GM21360 (cell line): ENCODE measurements at regions not wholly inside any gene's neighbourhood (a gene's known extent, or its start where the extent isn't known, plus 50 kb on each side); places are given as distances from the start of the nearest gene placed in this dataset.
A peak's percentile ranks its signal among the peaks of the same experiment; 100 is the strongest.

ENCODE experiments used
- ATAC-seq: cut with Tn5 transposase; IDR thresholded peaks from one replicate; pipeline ENCODE4 v1.9.1; 2021; ENCODE audit warnings: mild to moderate bottlenecking, moderate library complexity; ENCODE audit not compliant: unreplicated experiment

DNA sequence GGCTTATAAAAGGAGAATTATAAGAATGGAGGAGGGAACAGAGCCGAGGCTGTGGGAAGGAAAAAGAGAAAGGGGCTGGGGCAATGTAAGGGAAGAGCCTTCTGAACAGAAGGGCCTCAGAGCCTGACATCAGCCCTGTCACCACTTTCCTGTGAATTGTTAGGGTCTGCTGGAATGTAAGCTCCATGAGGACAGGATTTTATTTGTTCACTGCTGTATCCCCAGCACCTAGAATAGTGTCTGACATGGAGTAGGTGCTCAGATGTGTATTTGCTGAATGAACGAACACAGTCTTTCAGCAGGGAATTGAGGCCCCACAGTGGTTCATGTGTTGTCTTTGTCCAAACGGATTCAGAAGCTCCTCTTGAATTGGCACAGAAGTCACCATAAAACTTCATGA lies 251.5 kb downstream of the OPA1 start:
- no peak for ATAC-seq

GRCh38 chr3:193845144-193845543 lies 252.1 kb downstream of the OPA1 start:
- no peak for ATAC-seq

DNA sequence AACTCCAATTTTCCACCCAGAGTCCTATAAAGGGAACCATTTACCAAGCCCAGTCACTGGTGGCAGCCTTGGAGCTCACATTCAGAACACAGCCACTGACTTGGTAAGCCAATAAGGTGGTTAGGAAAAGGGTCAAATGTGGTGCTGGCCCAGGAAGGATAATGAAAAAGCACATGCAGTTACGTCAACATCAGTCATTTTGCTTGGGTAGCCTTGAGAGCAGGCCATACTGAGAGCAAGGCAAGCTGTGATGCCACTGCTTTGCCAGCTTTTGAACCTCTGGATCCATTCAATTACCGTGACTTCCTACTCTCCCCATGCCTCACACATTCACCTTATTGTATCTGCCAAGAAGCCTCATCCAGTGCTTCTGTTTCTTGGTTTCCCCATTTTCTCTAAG lies 253.6 kb downstream of the OPA1 start:
- no peak for ATAC-seq

DNA sequence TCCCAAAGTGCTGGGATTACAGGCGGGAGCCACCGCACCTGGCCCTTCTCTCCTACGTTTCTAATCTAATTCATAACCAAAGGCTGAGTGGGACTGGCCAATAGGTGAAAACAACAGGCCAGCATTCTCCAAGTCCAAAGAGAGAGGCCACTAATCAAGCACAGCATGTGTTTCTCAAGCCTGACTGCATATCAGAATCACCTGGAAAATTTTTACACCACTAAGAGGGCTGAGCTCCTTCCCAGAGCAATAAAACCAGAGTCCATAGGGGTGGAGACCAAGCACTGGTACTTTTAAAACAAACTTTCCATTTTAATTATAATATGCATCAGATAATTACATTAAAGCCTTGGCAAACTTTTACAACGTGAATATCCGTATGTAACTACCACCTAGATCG lies 254.4 kb downstream of the OPA1 start:
- ATAC-seq = no peak

GRCh38 chr3:193848547-193848946 lies 255.5 kb downstream of the OPA1 start:
- ATAC-seq = no peak

- no peak for ATAC-seq
Measured at GRCh38 chr3:193850084-193850619, 257.1 kb downstream of the OPA1 start.

DNA sequence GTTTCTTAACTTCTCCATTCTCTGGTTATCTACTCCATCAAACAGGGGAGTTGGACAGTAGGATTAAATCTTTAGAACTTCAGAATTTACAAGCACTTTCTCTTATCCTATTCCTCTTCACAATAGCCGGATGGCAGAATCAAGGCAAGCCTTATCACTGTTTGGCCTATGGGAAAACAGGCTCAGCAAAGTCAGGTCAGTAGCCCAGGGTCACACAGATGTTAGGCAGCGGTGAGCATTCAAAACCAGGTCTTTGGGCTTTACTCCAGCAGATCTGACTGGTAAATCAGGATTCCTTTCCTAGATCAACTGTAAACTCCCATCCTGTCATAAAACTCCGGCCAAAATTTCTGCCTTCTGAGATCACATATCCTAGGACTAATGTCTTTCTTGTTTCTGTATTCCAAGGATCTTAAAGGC lies 258.4 kb downstream of the OPA1 start:
- ATAC-seq = no peak

GRCh38 chr3:193851941-193852674 lies 259.1 kb downstream of the OPA1 start:
- no peak for ATAC-seq

DNA sequence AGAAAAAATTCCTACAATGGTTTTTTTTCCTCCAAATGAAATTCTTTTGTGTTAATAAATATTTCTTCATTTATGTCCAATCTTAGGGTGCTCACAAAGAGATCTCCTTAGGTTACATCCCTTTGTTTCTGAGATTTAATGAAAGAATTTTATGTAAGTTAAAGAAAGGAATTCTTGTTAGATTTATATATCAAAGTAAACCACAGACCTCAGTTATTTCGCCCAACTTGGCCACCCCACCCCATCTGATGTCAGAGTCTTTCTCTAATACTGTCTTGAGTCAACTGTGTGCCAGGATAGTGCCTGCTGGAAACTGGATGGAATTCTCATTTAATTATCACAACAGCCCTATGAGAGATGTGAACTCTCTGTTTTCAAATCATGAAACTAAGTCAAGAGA lies 259.9 kb downstream of the OPA1 start:
- ATAC-seq = no peak

GRCh38 chr3:193853511-193854219 lies 260.7 kb downstream of the OPA1 start:
- ATAC-seq = no peak

DNA sequence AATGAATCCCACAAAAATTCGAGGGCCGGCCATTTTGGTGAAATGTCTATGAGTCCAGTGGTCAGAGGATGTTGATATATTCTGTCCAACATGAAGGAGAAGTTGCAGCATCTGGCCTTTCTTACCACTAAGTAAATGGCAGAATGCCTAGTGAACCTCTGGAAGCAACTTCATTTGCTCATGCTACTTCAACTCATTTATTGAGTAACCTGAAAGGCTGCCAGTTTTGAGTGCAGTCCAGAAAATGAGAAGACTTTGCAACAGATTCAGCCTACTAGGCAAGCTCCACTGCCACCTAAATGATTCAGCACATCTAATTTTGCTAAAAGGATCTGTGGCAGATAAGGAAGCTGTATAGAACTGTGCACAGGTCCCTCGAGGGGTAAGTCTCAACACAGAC lies 265.0 kb downstream of the OPA1 start:
- ATAC-seq = no peak

- ATAC-seq = no peak
Measured at GRCh38 chr3:193859195-193859594, 266.2 kb downstream of the OPA1 start.

- no peak for ATAC-seq
Measured at GRCh38 chr3:193861012-193861411, 268.0 kb downstream of the OPA1 start.

GRCh38 chr3:193862843-193863242 lies 269.8 kb downstream of the OPA1 start:
- no peak for ATAC-seq

DNA sequence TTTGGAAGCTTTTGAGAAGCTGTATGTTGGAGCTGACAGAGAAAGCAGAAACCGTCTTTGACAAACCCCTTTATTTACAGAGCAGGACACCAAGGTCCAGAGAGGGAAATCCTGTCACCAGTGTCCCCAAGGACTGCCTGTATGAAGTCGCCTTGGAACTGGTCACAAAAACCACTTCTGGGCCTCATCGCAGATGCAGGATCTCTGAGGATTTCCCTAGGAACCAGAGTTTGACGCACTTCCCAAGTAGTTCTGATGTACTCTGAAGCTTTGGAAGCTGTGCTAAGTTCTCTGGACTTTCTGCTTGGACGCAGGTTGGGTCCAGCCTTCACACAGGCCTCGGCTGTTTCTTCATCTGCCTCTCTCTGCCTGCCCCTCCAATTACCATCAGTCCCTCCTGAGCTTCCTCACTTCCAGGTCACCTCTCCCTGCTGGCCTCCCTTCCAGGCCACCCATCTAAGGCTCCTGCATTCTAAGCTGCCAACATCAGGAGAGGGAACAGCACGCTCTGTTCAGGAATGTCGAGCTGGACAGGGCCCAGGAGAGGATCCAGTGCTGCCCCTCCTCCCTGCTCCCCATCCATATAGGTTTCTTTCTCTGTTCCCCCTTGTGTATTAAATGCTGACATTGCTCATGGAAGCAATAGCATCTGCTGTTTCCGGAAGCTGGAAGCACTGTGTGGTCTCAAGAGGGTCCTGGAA lies 270.8 kb downstream of the OPA1 start:
- no peak for ATAC-seq

- peak; percentile 95 for ATAC-seq
Measured at GRCh38 chr3:193865339-193865738, 270.6 kb upstream of the HES1 start.

DNA sequence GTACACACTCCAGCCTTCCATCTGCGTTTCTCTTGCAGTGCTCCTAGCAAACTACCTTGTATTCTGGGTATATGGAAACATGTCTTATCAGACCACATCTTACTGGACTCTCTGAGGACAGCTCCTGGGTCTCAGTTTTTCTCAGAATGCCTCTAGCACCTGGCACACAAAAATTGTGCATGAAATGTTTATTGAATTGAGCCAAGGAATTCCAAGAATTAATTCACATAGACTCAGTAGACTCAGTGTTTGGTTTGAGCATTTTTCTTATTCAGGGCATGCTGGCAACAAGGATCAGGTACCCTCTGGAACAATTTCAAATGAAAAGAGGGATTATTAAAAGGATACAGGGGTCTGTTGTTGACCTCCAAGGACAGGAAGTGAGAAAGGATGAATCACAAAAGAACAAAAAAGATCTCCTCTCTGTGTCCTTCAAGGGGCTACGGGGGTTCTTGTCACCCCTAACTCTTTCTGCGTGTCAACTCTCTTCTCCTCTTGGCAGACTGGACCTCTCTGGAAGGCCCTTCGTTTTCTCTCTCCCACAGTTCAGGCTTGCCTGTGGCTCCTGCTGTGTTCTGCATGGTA lies 270.0 kb upstream of the HES1 start:
- ATAC-seq = no peak

DNA sequence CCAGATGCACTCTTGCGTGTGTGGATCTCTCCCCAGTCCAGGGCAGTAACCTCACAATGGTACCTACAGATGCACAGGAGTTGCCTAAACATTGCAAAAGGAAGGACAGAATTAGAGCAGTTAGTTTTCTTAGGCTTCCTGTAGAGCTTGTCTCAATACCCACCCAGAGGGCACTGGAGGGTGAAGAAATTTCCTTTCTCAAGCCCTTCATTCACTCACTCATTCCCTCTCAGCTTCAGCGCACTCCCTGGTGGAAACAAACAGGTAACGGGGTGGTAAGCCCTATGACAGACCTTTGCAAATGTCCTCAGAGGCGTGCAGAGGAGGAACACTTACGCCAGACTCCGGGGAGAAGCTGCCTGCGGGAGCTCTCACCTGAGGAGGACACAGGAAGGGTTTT lies 267.4 kb upstream of the HES1 start:
- no peak for ATAC-seq

DNA sequence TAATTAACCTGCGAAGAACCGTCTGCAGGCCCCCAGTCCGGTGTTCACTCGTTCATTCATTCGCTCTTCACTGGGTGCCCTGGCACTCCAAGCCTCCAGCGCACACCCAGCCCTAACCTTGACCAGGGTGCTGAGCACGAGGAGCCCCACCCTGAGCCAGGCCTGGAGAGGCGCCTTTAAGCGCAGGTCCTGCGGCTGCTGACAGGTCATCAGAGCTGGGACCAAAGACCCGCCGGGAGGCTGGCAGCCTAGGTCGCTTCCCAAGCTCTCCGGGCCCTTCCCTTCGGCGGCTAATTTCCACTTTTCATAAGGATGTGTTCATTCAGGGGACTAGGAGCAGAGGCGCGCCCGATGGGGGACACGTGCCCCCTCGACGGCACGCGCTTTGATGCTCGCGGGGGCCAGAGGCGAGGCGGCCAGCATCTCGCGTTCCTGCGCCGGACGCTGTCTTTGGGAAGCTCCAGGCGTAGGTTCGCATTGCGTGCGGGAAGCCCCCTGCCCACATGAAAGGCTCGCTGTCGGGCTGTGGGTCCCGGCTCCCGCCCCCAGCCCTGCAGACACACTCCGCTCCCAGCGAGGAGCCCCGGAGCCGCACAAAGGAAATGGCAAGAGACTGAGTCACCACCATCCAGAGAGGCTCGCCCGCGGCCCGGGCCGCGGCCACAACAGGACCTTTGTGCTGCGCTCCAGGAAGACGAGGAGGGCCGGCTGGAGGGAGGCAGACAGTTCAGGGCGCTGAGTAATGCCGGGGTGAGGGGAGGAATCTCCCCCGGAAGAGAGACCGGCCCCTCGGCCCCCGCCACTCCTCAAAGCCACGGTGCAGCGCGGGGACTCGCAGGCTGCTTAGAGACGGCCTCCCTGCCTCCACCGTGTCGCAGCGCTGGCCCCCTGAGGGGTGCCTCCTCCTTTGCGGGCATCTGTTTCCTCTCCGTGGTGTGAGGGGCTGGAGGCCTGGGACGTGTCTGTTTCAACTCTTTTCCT lies 266.4 kb upstream of the HES1 start:
- no peak for ATAC-seq
